ENCODE measurements at regions not wholly inside any gene's neighbourhood (a gene's known extent, or its start where the extent isn't known, plus 50 kb on each side); places are given as distances from the start of the nearest gene placed in this dataset.
"Not testable (repeated sequence)": the region's sequence is repeated elsewhere in the genome, so short reads cannot be mapped to it uniquely, and the experiment has no call there.

GRCh38 chr9:105022545-105022944 lies 94.6 kb upstream of the ABCA1 start:
- TF ChIP-seq CTCF, POLR2A, POLR2AphosphoS5, EP300 (IDR thresholded peaks at IDR 0.05): not testable (repeated sequence)

All from upper lobe of left lung (tissue), 4 donors.